HL-60 (cell line): ENCODE measurements at regions not wholly inside any gene's neighbourhood (a gene's known extent, or its start where the extent isn't known, plus 50 kb on each side); places are given as distances from the start of the nearest gene placed in this dataset.

Experiments used
- CTCF ChIP-seq: IDR thresholded peaks from one replicate; pipeline ENCODE4 v1.5.1; 2011; ENCODE audit warnings: low read length, control low read depth, inconsistent platforms; ENCODE audit not compliant: insufficient read depth
- GABPA ChIP-seq: IDR thresholded peaks from 2 replicates; pipeline ENCODE4 v1.6.1; 2012; ENCODE audit warnings: low read depth
- POLR2AphosphoS5 ChIP-seq: IDR thresholded peaks from 2 replicates; pipeline ENCODE4 v1.6.1; 2012; ENCODE audit warnings: low read depth

- TF ChIP-seq CTCF: no peak
- TF ChIP-seq POLR2AphosphoS5: no peak
- no peak for TF ChIP-seq GABPA
Observed at GRCh38 chr17:74118504-74118903, 85.0 kb upstream of the RPL38 start.
